Fibroblast of villous mesenchyme (primary cell): ENCODE measurements at regions not wholly inside any gene's neighbourhood (a gene's known extent, or its start where the extent isn't known, plus 50 kb on each side); places are given as distances from the start of the nearest gene placed in this dataset.

ENCODE experiments used
- DNase-seq: peaks from one replicate; pipeline ENCODE4 v3.0.0-alpha.2; 2010; ENCODE audit warnings: low read depth
- H3K4me3 ChIP-seq: 2 replicates; pipeline ENCODE4 v1.5.1; 2011; ENCODE audit warnings: low read depth, mild to moderate bottlenecking, low read length
- CTCF ChIP-seq: IDR thresholded peaks from 2 replicates; pipeline ENCODE4 v1.5.1; 2012; ENCODE audit warnings: low read depth, mild to moderate bottlenecking, low read length; ENCODE audit not compliant: insufficient read depth

DNA sequence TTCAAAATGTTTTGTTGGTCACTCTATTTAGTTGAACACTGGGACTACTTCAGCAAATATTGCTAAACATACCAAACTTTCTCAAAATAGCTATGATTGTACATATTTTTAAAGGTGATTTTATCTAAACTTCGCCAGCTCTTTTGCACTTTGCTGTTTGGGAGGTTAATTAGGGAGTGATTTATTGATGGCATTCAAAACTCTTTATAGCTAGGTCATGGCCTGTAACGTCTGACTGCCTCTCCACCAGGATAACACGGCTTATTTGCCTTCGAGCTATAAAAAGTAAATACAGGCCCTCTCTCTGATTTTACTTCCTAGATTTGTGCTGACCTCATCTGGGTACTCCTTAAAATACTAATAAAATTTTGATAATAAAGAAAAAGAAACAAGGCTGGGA, 931.9 kb downstream of the DCDC2C start:
- no peak for TF ChIP-seq CTCF
- no peak overlapping the region for H3K4me3 ChIP-seq
- DNase-seq: no peak

DNA sequence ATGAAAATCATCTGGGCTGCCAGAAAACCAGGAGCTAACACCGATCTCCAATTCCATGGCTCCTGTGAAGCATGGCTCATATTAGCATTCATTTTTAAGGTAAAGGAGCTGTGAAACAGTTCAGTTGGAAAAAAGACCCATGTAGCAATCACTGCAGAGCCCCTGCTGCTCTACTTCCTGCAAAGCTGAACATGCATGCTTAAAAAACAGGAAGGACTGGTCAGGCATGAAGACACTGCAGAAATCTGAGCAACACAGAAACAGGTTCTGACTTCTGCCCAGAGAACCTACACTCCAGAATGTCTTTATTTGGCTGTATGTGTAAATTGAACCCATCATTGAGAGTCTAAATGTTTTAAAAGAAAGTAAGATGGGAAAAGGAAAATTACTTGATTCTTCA, 950.6 kb downstream of the DCDC2C start:
- TF ChIP-seq CTCF: no peak
- H3K4me3 ChIP-seq: no peak overlapping the region
- no peak for DNase-seq

DNA sequence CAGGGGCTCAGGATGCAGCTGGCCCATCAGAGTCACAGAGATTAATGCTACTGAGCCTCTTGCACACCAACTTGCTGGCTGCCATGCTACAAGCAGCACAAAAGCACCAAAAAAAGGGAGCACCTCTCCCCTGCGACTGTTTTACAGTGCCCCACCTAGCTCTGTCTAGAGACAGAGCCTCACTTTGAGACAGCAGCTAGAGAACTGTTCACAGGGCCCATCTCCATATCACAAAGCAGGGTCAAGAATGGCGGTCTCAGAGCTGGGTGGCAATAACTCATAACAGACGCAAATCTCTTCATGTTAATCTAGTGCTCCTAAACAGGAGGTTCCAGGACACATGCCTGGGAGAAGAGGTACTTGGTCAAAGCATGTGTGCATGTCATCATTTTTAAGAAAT, 953.0 kb downstream of the DCDC2C start:
- TF ChIP-seq CTCF: no peak

DNA sequence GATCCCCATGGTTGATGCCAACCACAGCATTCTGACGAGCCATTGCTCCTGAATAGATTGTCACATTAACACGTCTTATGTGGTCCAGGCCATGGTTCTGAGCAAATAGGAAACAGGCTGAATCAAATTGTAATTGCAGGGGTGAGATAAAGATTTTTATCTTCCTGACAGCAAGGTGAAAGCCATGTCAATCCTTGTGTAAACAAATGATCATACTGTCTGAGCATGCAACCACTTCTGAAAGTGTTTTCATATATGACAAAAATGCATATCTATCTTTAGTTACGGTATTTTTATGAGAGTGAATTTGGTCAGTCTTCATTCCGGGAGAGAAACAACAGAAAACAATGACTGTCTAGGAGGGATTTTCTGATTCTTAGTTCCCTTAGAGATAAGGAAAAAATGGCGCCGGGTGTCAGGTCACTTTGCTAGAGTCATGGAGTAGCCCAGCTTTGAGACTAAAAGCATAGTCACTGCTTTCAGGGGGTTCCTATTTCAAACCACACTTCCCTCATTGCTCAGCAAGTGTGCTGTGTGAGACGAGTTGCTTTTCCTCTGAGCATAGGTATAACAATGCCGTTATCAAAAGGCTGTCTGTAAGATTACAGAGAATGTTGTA, 958.9 kb downstream of the DCDC2C start:
- no peak for TF ChIP-seq CTCF
- DNase-seq: no peak
- H3K4me3 ChIP-seq: no peak overlapping the region

More for the DNA sequence above, 953.0 kb downstream of the DCDC2C start:
- DNase-seq: no peak
- no peak overlapping the region for H3K4me3 ChIP-seq

DNA sequence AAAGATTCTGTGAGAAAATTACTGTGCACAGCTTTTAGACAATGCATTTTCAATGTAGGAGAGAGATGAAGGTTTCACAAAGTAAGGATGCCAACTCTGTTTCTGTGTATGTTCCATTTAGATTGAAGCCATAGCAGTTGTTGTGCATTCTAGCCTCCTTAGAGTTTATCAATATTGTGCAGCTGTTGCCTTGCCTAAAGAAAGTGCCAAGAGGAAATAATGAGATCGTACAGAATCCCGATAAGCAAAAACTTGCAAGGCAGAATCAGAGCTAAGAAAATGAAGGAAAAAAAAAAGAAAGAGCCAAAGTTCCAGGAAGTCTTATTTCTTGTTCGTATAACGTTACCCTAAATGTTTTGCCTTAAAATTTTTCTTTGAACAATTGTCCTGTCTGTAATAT, 965.0 kb downstream of the DCDC2C start:
- DNase-seq: no peak
- no peak for TF ChIP-seq CTCF
- H3K4me3 ChIP-seq: no peak overlapping the region

DNA sequence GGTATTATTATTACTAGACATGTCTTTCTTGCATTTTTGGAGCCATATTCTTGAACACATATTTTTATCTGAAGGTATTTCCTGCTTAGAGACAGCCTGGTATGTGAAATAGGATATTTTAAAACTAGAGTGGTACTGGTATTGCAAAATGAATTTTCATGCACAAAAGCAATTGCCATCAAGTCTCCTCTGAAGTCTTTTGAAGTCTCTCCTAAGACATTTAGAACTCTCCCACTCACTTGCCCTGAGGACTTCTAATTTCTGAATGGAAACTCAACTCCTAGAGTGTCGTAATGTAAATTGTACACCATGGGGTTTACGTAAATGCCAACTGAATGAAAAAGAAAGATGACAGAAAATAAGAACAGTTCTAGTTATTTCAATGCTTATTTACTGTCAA, 967.0 kb downstream of the DCDC2C start:
- DNase-seq: no peak

More for the DNA sequence above, 967.0 kb downstream of the DCDC2C start:
- TF ChIP-seq CTCF: no peak
- H3K4me3 ChIP-seq: no peak overlapping the region
